SH-SY5Y (cell line): ENCODE measurements at regions not wholly inside any gene's neighbourhood (a gene's known extent, or its start where the extent isn't known, plus 50 kb on each side); places are given as distances from the start of the nearest gene placed in this dataset.

ENCODE experiments used
- GATA2 ChIP-seq: IDR thresholded peaks from 2 replicates; pipeline ENCODE4 v1.6.1; 2011; ENCODE audit warnings: mild to moderate bottlenecking, low read depth, low read length
- GATA3 ChIP-seq: IDR thresholded peaks from 2 replicates; pipeline ENCODE4 v1.6.1; 2011; ENCODE audit warnings: low read depth, mild to moderate bottlenecking, low read length, moderate library complexity

DNA sequence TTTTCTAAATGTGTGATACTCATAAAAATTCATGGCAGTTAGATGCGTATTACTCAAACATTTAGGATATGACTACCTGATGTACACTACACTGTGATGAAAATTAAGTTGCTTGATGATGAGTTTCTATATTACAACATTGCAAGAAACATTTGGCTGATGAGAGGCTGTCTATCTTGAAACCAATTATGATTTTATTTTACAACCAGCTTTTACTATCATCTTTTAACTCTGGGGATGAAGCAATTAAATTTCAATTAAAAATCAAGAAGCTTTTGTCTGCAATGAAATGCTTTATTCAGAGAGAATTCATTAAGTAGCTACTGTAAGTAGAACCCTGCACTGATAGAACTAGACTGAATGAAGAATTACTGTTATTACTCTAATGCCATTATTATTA lies 500.4 kb downstream of the KCTD16 start:
- TF ChIP-seq GATA2: no peak
- no peak for TF ChIP-seq GATA3
